GM18508 (cell line): ENCODE measurements at regions not wholly inside any gene's neighbourhood (a gene's known extent, or its start where the extent isn't known, plus 50 kb on each side); places are given as distances from the start of the nearest gene placed in this dataset.

Source experiments
- ATAC-seq: cut with Tn5 transposase; IDR thresholded peaks from one replicate; pipeline ENCODE4 v1.9.1; 2021; ENCODE audit warnings: moderate number of reproducible peaks; ENCODE audit not compliant: insufficient read depth, unreplicated experiment

DNA sequence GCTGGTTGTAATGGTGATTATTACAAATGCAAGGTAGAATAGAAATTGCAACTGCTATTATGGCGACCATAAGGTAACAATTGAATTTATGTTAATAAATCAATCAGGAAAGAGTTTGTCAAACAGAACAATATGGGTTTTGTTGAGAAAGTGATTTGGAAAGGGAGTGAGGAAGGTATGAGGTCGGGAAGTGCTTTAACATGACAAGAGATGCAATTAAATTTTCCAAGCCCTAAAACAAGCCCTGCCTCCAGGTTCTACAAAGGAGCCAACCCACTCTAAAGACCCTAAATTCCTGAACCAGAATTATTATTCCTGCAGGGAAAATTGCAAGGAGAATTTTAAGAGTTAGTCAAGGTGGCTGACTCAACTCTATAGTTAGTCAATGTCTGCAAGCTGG lies 363.7 kb downstream of the BMPER start:
- ATAC-seq: no peak

DNA sequence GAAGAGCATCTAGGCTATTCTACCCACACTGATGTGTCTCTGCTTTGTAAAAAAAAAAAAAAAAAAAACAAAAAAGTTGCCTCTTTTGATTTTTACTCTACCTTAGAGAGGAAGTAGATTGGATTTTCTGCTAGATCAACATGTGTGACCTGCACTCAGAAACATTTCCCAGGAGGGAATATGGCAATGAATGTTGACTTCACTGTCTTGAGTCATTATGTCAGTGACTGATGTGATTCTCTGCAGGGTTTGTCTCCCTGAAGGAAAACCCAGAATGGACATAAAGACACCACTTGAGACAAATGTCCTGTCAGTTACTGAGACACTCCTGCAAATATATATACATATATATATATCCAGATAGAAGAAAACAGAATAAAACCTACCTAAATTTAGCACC lies 370.3 kb downstream of the BMPER start:
- no peak for ATAC-seq

DNA sequence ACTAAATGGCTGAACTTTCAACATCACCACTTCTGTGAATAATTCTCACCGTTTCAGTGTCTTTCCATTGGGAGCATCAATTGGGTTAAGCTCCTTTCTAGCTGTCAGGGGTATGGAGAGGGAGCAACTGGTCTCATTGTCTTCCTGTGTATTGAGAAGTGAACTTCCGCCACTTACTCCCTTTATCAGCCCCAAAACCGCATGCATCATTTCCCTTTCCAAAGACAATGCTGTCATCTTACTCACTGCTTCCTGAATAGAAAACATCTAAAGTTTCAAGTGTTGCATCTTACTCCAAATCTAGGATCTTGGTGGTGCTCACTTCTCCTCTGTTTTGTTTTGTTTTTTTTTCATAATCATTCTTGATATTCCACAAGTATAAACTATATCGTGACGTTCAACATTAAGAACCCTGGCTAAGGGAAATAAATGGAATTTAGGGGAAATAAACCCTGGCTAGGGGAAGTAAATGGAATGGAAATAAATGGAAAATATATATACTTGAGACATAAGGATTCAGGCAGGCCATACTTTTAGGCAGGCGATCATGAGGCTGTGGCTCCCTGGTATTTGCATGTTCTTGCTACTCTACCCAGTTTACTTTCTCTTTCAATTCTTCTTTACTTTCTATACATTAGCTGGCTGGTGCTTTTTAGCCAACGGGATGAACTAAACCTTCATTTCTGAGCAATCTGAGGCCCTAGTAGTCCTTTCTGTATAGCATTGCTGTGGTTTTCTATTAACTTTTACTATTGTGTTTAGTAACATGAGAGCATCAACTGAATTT lies 371.9 kb downstream of the BMPER start:
- peak; percentile 77 for ATAC-seq

DNA sequence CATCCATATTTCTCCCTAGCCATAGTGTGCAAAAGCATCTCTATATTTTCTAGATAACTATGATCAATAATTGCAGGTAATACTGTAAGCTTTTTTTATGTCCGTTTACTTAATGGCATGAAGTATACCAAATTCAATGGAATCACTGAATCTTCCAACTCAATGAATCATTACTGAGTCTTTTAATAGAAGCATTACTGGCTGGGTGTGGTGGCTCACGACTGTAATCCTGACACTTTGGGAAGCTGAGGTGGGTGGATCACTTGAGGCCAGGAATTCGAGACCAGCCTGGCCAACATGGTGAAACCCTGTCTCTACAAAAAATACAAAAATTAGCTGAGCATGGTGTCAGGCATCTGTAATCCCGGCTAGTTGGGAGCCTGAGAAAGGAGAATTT lies 372.5 kb downstream of the BMPER start:
- ATAC-seq: no peak

DNA sequence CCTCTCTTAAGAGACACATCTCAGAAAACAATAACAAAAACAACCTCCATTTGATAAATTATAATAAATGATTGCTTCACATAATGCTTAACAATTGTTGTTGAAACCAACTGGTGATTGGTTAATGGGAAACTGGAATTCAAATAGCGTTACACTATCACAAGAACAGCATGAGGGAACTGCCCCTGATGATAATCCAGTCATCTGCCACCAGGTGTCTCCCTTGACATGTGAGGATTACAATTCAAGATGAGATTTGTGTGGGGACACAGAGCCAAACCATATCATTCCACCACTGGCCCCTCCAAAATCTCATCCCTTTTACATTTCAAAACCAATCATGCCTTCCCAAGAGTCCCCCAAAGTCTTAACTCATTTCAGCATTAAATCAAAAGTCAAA lies 375.9 kb downstream of the BMPER start:
- no peak for ATAC-seq

DNA sequence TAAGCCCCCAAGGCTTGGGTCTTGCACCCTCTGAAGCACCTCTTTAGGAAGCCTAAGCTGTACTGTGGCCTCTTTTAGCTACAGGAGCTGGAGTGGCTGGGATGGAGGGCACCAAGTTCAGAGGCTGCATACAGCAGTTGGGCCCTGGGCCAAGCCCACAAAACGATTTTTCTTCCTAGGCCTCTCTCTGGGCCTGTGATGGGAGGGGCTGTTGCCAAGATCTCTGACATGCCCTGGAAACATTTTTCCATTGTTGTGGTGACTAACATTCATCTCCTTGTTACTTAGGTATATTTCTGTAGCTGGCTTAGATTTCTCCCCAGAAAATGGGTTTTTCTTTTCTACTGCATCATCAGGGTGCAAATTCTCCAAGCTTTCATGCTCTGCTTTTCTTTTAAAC lies 375.7 kb upstream of the NPSR1 start:
- no peak for ATAC-seq

DNA sequence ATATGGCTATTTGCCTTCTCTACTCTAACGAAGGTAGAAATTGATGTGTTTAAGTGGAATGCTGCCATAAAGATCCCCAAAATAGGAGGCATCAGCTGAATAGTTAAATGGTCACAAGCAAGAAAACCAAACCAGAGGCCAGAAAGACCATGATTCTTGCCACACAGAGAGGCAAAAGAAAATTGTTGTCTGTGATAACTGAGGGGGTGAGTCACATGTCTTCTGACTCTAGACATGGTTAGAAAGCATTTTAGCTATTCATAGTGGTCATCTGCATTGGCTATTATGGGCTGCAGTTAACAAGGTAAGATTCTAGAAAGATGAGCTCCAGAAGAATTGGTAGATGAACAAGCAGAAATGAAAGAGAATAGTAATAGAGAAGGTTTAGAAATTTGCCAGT lies 361.4 kb upstream of the NPSR1 start:
- no peak for ATAC-seq

DNA sequence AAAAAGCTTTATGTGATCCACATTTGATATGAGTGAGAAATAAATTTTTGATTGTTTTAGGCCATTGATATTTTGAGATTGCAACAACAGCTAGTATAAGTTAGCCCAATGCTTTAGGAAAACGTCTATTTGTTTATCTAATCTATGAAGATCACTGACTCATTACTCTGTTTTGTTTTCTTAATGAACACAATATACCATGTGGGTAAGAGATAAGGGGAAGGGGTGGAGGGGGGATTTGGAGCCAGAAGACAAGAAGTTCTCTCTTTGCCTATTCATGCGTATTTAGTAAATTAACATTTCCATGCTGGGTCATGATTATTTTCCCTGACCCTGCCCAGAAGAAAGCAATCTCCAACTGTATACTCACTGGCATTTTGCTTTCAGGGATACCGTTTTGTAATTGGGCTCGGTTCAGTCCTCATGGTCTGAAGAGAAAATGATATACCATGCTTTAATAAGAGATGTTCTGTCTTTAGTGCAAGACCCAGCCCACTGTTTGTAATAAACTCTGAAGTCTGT lies 359.5 kb upstream of the NPSR1 start:
- no peak for ATAC-seq

DNA sequence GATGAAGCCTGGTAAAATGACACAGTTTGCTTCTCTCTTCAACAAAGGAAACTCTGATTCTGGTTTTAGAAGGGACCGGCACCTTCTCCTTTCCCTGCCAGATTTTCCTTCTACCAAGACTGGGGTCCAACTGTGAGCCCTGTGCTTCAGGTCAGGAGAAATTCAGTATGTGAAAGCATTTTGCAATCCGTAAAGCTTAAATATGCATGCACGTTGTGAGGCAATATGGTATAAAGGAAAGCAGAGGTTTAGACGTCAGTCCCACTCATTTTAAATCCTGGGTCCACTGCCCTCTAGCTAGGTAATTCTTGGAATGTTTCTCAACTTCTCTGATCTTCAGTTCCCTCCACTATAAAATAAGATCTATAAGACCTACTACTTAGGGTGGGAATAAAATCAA lies 359.0 kb upstream of the NPSR1 start:
- ATAC-seq: no peak

DNA sequence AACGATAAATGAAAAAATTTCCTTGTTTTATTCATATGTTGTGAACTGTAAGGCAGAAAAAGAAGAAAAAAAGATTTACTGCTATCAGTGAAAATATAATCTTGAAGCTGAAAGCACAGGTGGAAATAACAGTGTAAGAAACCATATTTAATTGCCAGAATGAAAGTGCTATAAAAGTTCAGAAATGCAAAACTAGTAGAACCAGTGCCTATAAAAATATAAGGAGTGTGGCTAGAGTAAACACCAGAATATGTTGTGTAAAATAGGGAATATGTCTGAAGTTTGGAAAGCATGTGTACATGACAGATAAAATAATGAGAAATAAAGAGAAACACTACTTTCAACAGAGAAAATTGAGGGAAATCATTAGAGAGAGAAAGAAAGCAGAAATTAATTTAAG lies 350.5 kb upstream of the NPSR1 start:
- no peak for ATAC-seq

DNA sequence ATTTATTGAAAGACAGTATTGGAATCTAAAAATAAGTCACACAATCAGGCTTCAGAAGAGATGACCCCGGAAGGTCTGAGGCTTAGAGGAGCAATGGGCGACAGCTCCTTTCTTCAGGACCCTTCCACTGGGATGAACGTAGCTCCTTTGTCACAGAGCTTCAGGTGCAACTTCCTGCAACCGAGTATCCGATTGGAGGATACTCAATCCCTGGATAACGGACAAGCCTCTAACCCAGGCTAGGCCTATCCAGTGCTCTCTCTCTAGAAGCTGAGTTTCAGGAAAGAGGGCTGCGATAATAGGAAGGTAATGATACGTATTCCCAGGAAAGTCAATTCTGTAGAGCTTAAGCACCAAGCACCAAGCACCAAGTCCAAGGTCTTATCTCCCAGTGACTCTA lies 349.4 kb upstream of the NPSR1 start:
- no peak for ATAC-seq

DNA sequence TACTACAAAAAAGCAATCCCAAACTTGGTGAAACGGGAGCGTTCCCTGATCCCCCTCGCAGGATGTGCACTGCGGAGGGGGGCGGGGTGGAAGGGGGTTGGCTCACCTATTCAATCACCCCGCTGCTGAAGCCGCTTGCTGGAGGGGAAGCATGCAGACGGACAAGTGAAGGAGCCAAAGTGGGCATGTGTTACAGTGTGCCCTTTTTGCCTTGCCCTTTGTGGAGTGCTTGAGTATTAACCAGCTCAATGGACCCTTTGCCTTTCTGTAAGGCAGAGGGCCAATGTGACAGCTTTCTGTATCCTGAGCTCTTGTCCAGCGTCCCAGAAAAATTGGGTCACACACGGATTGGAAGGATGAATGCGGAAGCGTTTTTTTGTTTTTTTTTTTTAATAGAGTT lies 348.9 kb upstream of the NPSR1 start:
- ATAC-seq: no peak

DNA sequence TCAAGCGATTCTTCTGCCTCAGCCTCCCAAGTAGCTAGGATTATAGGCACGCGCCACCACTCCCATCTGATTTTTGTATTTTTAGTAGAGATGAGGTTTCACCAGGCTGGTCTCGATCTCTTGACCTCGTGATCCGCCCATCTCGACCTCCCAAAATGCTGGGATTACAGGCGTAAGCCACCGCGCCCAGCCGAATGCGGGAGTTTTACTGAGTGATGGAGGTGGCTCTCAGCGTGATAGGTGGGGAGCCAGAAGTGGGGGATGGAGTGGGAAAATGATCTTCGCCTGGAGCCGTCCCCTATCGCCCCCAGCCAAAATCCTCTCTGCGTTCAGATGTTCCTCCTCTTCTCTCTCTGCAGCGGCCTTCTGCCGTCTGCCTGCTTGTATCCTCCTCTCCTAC lies 348.4 kb upstream of the NPSR1 start:
- no peak for ATAC-seq

DNA sequence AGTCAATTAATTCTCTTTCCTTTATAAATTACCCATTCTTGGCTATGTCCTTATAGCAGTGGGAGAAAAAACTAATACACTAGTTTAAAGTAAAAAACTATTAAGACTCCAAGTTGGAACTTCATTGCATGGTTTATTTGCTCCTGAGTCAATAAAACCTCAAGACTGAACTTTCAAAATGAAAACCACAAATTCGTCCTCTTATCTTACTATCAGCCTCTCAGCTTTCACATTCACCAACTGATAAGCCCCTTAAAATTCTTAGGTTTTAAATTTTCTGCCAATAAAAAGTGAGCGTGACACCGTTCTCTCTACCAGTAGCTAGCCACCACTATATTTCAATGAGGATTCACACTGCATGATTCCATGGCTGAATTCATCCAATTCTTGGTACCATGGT lies 346.4 kb upstream of the NPSR1 start:
- no peak for ATAC-seq

DNA sequence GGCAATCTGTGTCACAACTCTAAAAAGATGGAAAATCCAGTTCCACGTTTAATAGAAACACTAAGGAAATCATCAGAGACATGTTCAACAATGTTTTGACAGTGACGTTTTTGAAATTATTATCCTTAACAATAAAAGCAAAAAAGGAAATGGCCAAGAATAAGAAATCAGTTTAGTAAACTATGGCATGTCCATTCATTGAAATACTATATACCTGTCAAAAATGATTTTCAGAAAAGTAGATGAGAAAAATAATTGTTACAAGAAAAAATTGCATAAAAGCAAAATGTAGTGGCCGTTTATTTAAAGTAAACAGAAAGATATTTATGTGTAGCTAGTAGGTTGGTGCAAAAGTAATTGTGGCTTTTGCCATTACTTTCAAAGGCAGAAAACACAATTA lies 345.4 kb upstream of the NPSR1 start:
- no peak for ATAC-seq

DNA sequence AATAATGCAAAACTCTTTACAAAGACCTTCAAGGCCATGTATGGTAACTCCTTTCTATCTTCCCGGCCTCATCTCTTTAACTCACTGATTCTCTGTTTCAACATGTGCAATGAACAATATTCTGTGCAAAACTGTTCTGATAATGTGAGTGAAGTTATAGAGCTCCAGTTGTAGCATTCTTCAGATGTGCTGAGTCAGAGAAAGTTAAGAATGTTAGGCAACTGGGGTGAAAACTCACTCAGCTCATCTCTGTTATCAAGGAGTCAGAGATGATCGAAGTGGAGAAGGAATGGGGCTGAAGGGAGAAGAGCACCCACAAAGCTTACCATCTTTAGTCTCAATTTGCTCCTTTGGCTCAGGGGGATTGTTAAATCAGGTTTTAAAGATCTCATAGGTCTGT lies 344.7 kb upstream of the NPSR1 start:
- ATAC-seq: no peak

DNA sequence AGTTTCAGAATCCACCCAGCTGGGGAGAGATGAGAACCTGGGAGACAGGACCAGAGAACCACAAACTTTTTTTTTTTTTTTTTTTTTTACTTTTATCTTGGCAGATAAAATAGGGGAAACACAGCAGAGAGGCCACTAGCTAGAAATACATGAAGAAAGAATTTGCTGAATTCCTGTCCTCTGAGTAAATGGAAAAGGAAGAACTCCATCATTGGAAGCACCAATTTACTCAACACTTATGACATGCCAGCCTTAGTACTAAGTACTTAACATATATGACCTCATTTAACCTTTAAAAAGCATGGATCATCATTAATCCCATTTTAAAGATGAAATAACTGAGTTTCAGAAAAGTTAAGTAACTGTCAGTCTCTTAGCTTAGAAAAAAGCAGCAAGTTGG lies 343.0 kb upstream of the NPSR1 start:
- ATAC-seq: no peak

DNA sequence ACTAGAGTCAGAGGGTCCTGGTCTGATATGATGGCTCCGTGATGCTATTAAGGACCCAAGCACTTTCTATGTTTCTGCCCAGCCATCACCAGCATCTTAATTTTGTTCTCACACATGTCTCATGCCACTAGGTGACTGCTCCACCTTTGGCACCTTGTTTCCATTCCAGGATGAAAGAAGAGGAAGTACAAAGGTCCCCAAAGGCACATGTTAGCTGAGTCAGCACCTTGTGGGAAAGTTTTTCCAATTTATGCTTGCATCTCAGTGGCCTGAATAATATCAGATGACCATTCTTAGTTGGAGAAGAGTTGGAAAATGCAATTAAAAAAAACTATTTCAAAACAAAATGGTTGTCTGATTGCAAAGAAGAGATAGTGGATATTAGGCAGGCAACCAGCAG lies 341.0 kb upstream of the NPSR1 start:
- ATAC-seq: no peak

DNA sequence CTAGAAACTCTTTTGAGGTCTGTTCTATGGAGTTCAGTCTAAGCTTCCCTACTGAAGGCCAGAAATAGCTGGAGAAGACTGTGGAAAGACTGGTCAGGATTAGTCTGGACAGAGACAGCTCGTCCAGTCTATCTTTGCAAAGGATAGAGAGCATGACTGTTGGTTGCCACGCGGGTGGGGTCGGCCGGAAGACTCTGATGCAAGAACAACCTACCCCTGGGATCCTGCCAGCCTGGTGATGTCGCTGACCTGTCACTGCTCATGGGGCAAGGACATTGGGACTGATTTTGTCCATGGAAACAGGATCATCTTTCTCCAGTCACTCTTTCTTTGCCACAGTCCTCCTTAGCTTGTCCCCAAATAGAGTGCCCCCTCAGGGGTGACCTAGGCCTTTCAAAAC lies 337.6 kb upstream of the NPSR1 start:
- ATAC-seq: no peak

DNA sequence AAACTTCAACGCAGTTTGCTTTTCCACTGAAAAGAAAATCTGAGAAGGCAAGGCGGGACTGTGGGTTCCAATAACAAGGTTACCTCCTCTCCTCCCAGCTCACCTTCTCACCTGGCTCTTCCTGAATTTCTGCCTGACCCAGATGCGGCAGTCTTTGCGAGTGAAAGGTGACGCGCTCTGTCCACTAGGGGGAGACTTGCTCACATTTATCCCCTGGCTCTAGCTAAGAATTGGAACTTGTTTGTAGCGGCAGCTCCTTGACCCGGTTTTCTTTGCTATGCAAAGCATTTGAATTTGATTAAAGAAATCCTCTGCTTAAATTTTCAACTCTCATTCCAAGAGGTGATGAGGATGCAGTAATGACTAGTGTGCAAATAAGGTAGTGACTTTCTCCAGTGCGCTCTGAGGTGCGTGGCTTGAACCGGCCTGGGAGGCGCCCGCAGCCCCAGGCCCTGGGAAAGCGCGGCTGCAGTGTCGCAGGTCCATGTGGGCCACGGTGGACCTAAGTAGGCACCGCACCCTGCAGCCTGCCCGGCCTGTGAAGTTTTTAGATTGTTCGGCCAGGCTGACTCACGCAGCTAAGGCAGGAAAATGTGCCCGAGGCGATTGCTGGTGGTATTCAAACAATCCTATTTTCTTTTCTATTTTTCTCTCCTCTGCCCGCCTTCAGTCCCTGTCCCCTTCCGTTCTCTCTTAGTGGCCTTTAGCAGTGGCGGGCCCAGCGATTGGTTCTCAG lies 336.9 kb upstream of the NPSR1 start:
- peak; percentile 80 for ATAC-seq

DNA sequence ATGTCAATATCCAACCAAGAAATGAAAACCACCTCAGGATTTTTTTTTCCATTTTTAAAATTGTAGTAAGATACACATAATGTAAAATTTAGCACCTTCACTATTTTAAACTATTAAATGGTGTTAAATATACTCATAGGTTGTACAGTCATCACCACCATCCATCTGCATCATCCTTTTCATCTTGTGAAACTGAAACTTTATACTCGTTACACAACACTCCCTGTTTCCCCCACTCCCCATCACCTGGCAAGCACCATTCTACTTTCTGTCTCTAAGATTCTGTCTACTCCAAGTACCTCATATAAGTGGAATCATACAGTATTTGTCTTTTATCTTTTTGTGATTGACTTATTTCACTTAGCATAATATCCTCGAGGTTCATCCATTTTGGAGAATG lies 335.2 kb upstream of the NPSR1 start:
- no peak for ATAC-seq

DNA sequence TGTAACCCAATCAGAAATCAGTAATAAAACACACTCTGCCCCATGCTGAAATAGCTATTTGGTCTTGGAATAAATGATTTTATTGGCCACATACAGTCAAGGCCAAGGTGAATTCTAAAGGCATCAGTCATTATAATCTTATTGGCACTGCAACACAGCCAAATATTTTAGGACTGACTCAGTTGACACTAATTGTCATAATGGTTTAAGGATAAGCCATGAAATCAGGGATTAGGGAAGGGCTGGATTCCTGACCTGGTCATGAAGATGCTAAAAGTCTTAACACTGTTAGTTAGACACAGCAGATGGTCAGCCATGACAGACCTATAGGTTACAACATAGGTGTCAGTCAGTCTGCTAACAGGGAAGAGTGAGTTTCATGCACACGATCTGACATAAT lies 330.3 kb upstream of the NPSR1 start:
- no peak for ATAC-seq
